GM10266 (cell line): ENCODE measurements at regions not wholly inside any gene's neighbourhood (a gene's known extent, or its start where the extent isn't known, plus 50 kb on each side); places are given as distances from the start of the nearest gene placed in this dataset.

Source experiments
- DNase-seq: peaks from one replicate; pipeline ENCODE4 v3.0.0; 2012; ENCODE audit errors: extremely low spot score
- CTCF ChIP-seq: IDR thresholded peaks from 2 replicates; pipeline ENCODE4 v1.5.1; 2012; ENCODE audit warnings: mild to moderate bottlenecking, low read depth; ENCODE audit not compliant: control insufficient read depth, insufficient read depth; ENCODE audit errors: missing control alignments

- no peak for DNase-seq
- TF ChIP-seq CTCF, result no peak
Observed at GRCh38 chr4:83793481-83793880, 257.6 kb downstream of the GPAT3 start.

GRCh38 chr4:83785891-83786290 is 250.0 kb downstream of the GPAT3 start:
- no peak for DNase-seq
- no peak for TF ChIP-seq CTCF

- no peak for DNase-seq
- no peak for TF ChIP-seq CTCF
Observed at GRCh38 chr4:83783215-83783614, 247.3 kb downstream of the GPAT3 start.

GRCh38 chr4:83782591-83782990 is 246.7 kb downstream of the GPAT3 start:
- TF ChIP-seq CTCF, result no peak
- no peak for DNase-seq

GRCh38 chr4:83781434-83781833 is 245.5 kb downstream of the GPAT3 start:
- DNase-seq, result no peak
- TF ChIP-seq CTCF, result no peak

- no peak for TF ChIP-seq CTCF
- no peak for DNase-seq
Observed at GRCh38 chr4:83780053-83780733, 244.3 kb downstream of the GPAT3 start.

- no peak for TF ChIP-seq CTCF
- DNase-seq, result no peak
Observed at GRCh38 chr4:83779103-83780052, 243.5 kb downstream of the GPAT3 start.
